Activated CD4-positive, alpha-beta T cell treated with anti-CD3 and anti-CD28 coated beads for 36 hours (primary cell): ENCODE measurements at regions not wholly inside any gene's neighbourhood (a gene's known extent, or its start where the extent isn't known, plus 50 kb on each side); places are given as distances from the start of the nearest gene placed in this dataset.

Source experiments
- ATAC-seq: fragments of 200-7000 bp; cut with Tn5 transposase; one replicate; pipeline ENCODE4 v1.10.0; 2021; ENCODE audit warnings: mild to moderate bottlenecking, moderate library complexity
- CTCF ChIA-PET: fragments of 350-600 bp; sonication (Branson Sonifier 250); formaldehyde crosslinking; loops from one replicate; lab custom pipeline; 2021; ENCODE audit warnings: antibody characterized with exemption; lab: Charles Lee
- POLR2A ChIA-PET: fragments of 350-600 bp; sonication (Branson Sonifier 250); formaldehyde crosslinking; loops from one replicate; lab custom pipeline; 2021; ENCODE audit warnings: antibody characterized with exemption, inconsistent platforms; lab: Charles Lee
- DNase-seq: peaks from one replicate; pipeline ENCODE4 v3.0.0-alpha.2; 2020
- H3K27ac Mint-ChIP-seq: one replicate; pipeline ENCODE4 v1.8.0; 2021; ENCODE audit warnings: mixed read lengths
- H3K27me3 Mint-ChIP-seq: one replicate; pipeline ENCODE4 v1.8.0; 2021; ENCODE audit warnings: mixed read lengths
- H3K36me3 Mint-ChIP-seq: one replicate; pipeline ENCODE4 v1.8.0; 2021; ENCODE audit warnings: low read depth, mixed read lengths
- H3K4me1 Mint-ChIP-seq: one replicate; pipeline ENCODE4 v1.8.0; 2021; ENCODE audit warnings: mixed read lengths
- H3K4me3 Mint-ChIP-seq: one replicate; pipeline ENCODE4 v1.8.0; 2021; ENCODE audit warnings: mild to moderate bottlenecking, moderate library complexity, mixed read lengths
- H3K9me3 Mint-ChIP-seq: one replicate; pipeline ENCODE4 v1.8.0; 2021; ENCODE audit warnings: low read depth, mixed read lengths
- intact Hi-C, 2 experiments: fragments of 100-400 bp; cut with DNase I in 1 of 2; cut with micrococcal nuclease in 1 of 2; formaldehyde crosslinking; loops; one replicate each; pipeline versions ENCODE4 v1.14.2 to v1.15.1; 2022 to 2024; cut with DNase I, micrococcal nuclease

- Mint-ChIP-seq H3K4me1 (peaks cover 13% of the 10 kb centered on the region), H3K9me3 (no peaks in the 10 kb centered on the region), H3K4me3 (no peak overlapping the region), H3K36me3 (no peaks in the 10 kb centered on the region), H3K27me3 (peaks cover 13% of the 10 kb centered on the region), H3K27ac (no peak overlapping the region)
- POLR2A ChIA-PET: no interaction called here
- ATAC-seq (no peak), DNase-seq (no peak)
- CTCF ChIA-PET: interaction anchor here (0.6 to 4.2 kb wide), 7 partner anchors 9 to 338 kb away, joined by 3 to 34 read pairs (median 5); no protein-coding TSS in a partner anchor
- intact Hi-C loops: no loop called here
Observed at GRCh38 chr7:142314281-142314680, 56.4 kb upstream of the PRSS58 start.

DNA sequence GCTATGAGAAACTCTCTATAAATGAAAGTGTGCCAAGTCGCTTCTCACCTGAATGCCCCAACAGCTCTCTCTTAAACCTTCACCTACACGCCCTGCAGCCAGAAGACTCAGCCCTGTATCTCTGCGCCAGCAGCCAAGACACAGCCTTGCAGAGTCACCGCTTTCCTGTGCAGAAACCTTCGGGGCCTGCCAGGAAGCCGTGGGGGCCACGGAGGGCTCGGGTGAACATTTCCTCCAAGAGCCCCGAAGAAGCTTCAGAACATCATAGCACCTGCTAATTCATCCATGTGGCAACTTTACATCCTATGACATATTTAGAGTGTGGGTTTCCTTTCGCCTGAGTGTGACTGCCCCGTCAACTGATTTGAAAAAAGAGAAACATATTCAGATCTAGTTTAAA is 55.7 kb upstream of the PRSS58 start:
- intact Hi-C loops: no loop called here
- Mint-ChIP-seq H3K27me3 (peaks cover 13% of the 10 kb centered on the region), H3K9me3 (no peaks in the 10 kb centered on the region), H3K36me3 (no peaks in the 10 kb centered on the region), H3K4me1 (peaks cover 13% of the 10 kb centered on the region), H3K4me3 (peak overlapping the region; percentile 55), H3K27ac (peak overlapping the region; percentile 37)
- peak; percentile 63 for DNase-seq
- ChIA-PET CTCF (interaction anchor here (0.6 to 4.2 kb wide), 6 partner anchors 10 to 337 kb away, joined by 3 to 34 read pairs (median 8); no protein-coding TSS in a partner anchor), POLR2A (interaction anchor here (0.5 kb wide), 1 partner anchor 9 kb away, joined by 3 read pairs; no protein-coding TSS in a partner anchor)
- peak; percentile 82 for ATAC-seq

- no peak overlapping the region for H3K4me3 Mint-ChIP-seq
- DNase-seq: no peak
- intact Hi-C loops: no loop called here
- no peaks in the 10 kb centered on the region for H3K36me3 Mint-ChIP-seq
- no peak for ATAC-seq
- POLR2A ChIA-PET: no interaction called here
- peaks cover 10% of the 10 kb centered on the region for H3K27me3 Mint-ChIP-seq
- no peak overlapping the region for H3K27ac Mint-ChIP-seq
- no peaks in the 10 kb centered on the region for H3K9me3 Mint-ChIP-seq
- H3K4me1 Mint-ChIP-seq: peaks cover 13% of the 10 kb centered on the region
- CTCF ChIA-PET: interaction anchor here (1.3 to 4.2 kb wide), 2 partner anchors 9 to 499 kb away, joined by 5 to 34 read pairs; no protein-coding TSS in a partner anchor
Observed at GRCh38 chr7:142311876-142312275, 54.0 kb upstream of the PRSS58 start.

DNA sequence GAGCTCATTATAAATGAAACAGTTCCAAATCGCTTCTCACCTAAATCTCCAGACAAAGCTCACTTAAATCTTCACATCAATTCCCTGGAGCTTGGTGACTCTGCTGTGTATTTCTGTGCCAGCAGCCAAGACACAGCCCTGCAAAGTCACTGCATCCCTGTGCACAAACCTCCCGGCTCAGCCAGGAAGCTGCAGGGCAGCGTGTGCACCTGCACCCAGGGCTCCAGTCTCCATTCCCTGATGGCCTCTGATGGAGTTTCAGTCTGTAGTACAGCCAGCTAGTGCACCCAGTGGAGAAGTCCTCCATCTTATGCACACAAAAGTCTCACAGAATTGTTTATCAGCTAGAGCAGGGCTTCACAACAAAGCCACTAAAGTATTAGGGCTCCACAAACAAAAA is 51.1 kb upstream of the PRSS58 start:
- intact Hi-C loops: loop anchor here in 1 of 2 experiments (10.0 kb wide), 1 partner anchor 906 kb away; no protein-coding TSS in a partner anchor
- Mint-ChIP-seq H3K27me3 (peaks cover 6% of the 10 kb centered on the region), H3K4me3 (no peak overlapping the region), H3K36me3 (no peaks in the 10 kb centered on the region), H3K9me3 (no peaks in the 10 kb centered on the region), H3K4me1 (peaks cover 12% of the 10 kb centered on the region), H3K27ac (no peak overlapping the region)
- ChIA-PET POLR2A (no interaction called here), CTCF (interaction anchor here (0.9 to 1.2 kb wide), 2 partner anchors 11 to 15 kb away, joined by 6 to 9 read pairs; no protein-coding TSS in a partner anchor)
- ATAC-seq (no peak), DNase-seq (no peak)

DNA sequence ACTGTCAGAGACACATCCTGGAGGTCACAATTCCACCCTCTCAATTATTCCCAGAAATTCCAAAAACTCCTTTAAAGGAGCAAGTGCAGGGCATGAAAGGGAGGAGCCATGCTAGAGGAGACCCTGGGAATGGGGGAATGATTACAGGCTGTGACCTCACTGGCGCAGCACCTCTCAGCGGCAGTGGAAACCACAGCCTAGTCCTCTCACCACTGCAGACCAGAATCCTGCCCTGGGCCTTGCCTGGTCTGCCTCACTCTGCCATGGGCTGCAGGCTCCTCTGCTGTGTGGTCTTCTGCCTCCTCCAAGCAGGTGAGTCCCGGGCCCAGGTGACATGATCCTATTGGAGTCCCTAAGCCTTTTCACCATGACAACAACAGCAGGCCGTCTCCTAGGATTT is 50.5 kb upstream of the PRSS58 start:
- intact Hi-C loops: loop anchor here in 1 of 2 experiments (10.0 kb wide), 1 partner anchor 906 kb away; no protein-coding TSS in a partner anchor
- Mint-ChIP-seq H3K27ac (no peak overlapping the region), H3K4me3 (peak overlapping the region; percentile 22), H3K36me3 (no peaks in the 10 kb centered on the region), H3K9me3 (no peaks in the 10 kb centered on the region), H3K27me3 (peaks cover 8% of the 10 kb centered on the region), H3K4me1 (peaks cover 14% of the 10 kb centered on the region)
- DNase-seq (no peak), ATAC-seq (no peak)
- CTCF ChIA-PET: interaction anchor here (0.9 to 1.2 kb wide), 2 partner anchors 12 to 16 kb away, joined by 6 to 9 read pairs; no protein-coding TSS in a partner anchor
- POLR2A ChIA-PET: no interaction called here
